Astrocyte (in vitro differentiated cells and primary cell): ENCODE measurements at regions not wholly inside any gene's neighbourhood (a gene's known extent, or its start where the extent isn't known, plus 50 kb on each side); places are given as distances from the start of the nearest gene placed in this dataset.

Source experiments
- DNase-seq: peaks from one replicate; pipeline ENCODE4 v3.0.0-alpha.2; 2010; ENCODE audit warnings: low read depth
- FAIRE-seq: peaks from 2 replicates; lab custom pipeline; 2011; peaks lifted over from hg19 to GRCh38; lab: Jason Lieb, UNC
- H2AFZ ChIP-seq: 2 replicates; pipeline ENCODE4 v1.6.0; 2012; ENCODE audit warnings: low read depth, low read length, inconsistent platforms
- H3K27ac ChIP-seq: 2 replicates; pipeline ENCODE4 v1.5.1; 2011; ENCODE audit warnings: low read depth, low read length, inconsistent platforms
- H3K27me3 ChIP-seq: 2 replicates; pipeline ENCODE4 v1.6.0; 2011; ENCODE audit warnings: low read length, inconsistent platforms; ENCODE audit not compliant: insufficient read depth
- H3K36me3 ChIP-seq: 2 replicates; pipeline ENCODE4 v1.5.1; 2011; ENCODE audit warnings: low read length, inconsistent platforms; ENCODE audit not compliant: insufficient read depth
- H3K4me1 ChIP-seq: 2 replicates; pipeline ENCODE4 v1.5.1; 2011; ENCODE audit warnings: low read length, inconsistent platforms; ENCODE audit not compliant: insufficient read depth
- H3K4me2 ChIP-seq: 2 replicates; pipeline ENCODE4 v1.6.0; 2012; ENCODE audit warnings: low read length, inconsistent platforms
- H3K4me3 ChIP-seq: 2 replicates; pipeline ENCODE4 v1.5.1; 2011; ENCODE audit warnings: low read depth, mild to moderate bottlenecking, low read length, inconsistent platforms; ENCODE audit not compliant: insufficient read depth
- H3K79me2 ChIP-seq: 2 replicates; pipeline ENCODE4 v1.6.0; 2012; ENCODE audit warnings: mild to moderate bottlenecking, low read length, inconsistent platforms; ENCODE audit not compliant: insufficient read depth
- H3K9ac ChIP-seq: 2 replicates; pipeline ENCODE4 v1.6.0; 2012; ENCODE audit warnings: mild to moderate bottlenecking, low read length, inconsistent platforms
- H3K9me3 ChIP-seq: 2 replicates; pipeline ENCODE4 v1.5.1; 2012; ENCODE audit warnings: low read depth, mild to moderate bottlenecking, low read length, inconsistent platforms; ENCODE audit not compliant: insufficient read depth
- H4K20me1 ChIP-seq: 2 replicates; pipeline ENCODE4 v1.6.0; 2012; ENCODE audit warnings: low read length, inconsistent platforms; ENCODE audit not compliant: insufficient read depth
- H3K27ac Mint-ChIP-seq: one replicate; pipeline ENCODE4 v1.8.0; 2021; ENCODE audit warnings: mild to moderate bottlenecking, mixed read lengths; ENCODE audit not compliant: unreplicated experiment
- H3K27me3 Mint-ChIP-seq: one replicate; pipeline ENCODE4 v1.8.0; 2021; ENCODE audit warnings: low read depth, mixed read lengths; ENCODE audit not compliant: unreplicated experiment
- H3K36me3 Mint-ChIP-seq: one replicate; pipeline ENCODE4 v1.8.0; 2021; ENCODE audit warnings: low read depth, mixed read lengths; ENCODE audit not compliant: unreplicated experiment
- H3K4me1 Mint-ChIP-seq: one replicate; pipeline ENCODE4 v1.8.0; 2021; ENCODE audit warnings: low read depth, mixed read lengths; ENCODE audit not compliant: unreplicated experiment
- H3K4me3 Mint-ChIP-seq: one replicate; pipeline ENCODE4 v1.8.0; 2021; ENCODE audit warnings: mild to moderate bottlenecking, moderate library complexity, mixed read lengths; ENCODE audit not compliant: unreplicated experiment
- H3K9me3 Mint-ChIP-seq: one replicate; pipeline ENCODE4 v1.8.0; 2021; ENCODE audit warnings: mild to moderate bottlenecking, mixed read lengths; ENCODE audit not compliant: unreplicated experiment
- CTCF ChIP-seq: IDR thresholded peaks from 2 replicates; pipeline ENCODE4 v1.5.1; 2011; ENCODE audit warnings: low read depth, mild to moderate bottlenecking, inconsistent platforms, low read length, moderate library complexity; ENCODE audit not compliant: insufficient read depth
- EZH2 ChIP-seq: IDR thresholded peaks from 2 replicates; pipeline ENCODE4 v1.6.1; 2012; ENCODE audit warnings: mild to moderate bottlenecking, low read length, inconsistent platforms; ENCODE audit not compliant: insufficient read depth

GRCh38 chr5:141797425-141797824 lies 80.8 kb downstream of the PCDH1 start:
- no peak for DNase-seq
- H3K4me3 ChIP-seq: no peak overlapping the region
- H3K4me2 ChIP-seq: no peak overlapping the region
- no peaks in the 10 kb centered on the region for H4K20me1 ChIP-seq
- no peak for FAIRE-seq
- Mint-ChIP-seq H3K27ac (no peak overlapping the region), H3K4me3 (peak overlapping the region; percentile 15), H3K27me3 (peaks cover 34% of the 10 kb centered on the region), H3K9me3 (no peaks in the 10 kb centered on the region), H3K36me3 (peaks cover 2% of the 10 kb centered on the region), H3K4me1 (no peaks in the 10 kb centered on the region)
- no peaks in the 10 kb centered on the region for H3K36me3 ChIP-seq
- peaks cover 4% of the 10 kb centered on the region for H3K27me3 ChIP-seq
- H3K79me2 ChIP-seq: no peaks in the 10 kb centered on the region
- no peak overlapping the region for H2AFZ ChIP-seq
- no peaks in the 10 kb centered on the region for H3K4me1 ChIP-seq
- H3K27ac ChIP-seq: no peak overlapping the region
- TF ChIP-seq EZH2 (no peak), CTCF (no peak)
- H3K9me3 ChIP-seq: no peaks in the 10 kb centered on the region
- H3K9ac ChIP-seq: no peak overlapping the region

- H3K27me3 Mint-ChIP-seq: peaks cover 38% of the 10 kb centered on the region
- DNase-seq (no peak), FAIRE-seq (no peak)
- no peak overlapping the region for H3K9ac ChIP-seq
- no peaks in the 10 kb centered on the region for H3K9me3 ChIP-seq
- no peaks in the 10 kb centered on the region for H4K20me1 ChIP-seq
- H3K27ac ChIP-seq: no peak overlapping the region
- no peak overlapping the region for H3K4me2 ChIP-seq
- no peak overlapping the region for H3K4me3 Mint-ChIP-seq
- H3K4me1 ChIP-seq: no peaks in the 10 kb centered on the region
- H3K4me3 ChIP-seq: no peak overlapping the region
- H3K79me2 ChIP-seq: no peaks in the 10 kb centered on the region
- no peak overlapping the region for H3K27ac Mint-ChIP-seq
- peaks cover 4% of the 10 kb centered on the region for H3K36me3 Mint-ChIP-seq
- H3K4me1 Mint-ChIP-seq: no peaks in the 10 kb centered on the region
- TF ChIP-seq EZH2 (no peak), CTCF (no peak)
- peaks cover 6% of the 10 kb centered on the region for H3K9me3 Mint-ChIP-seq
- no peak overlapping the region for H2AFZ ChIP-seq
- no peaks in the 10 kb centered on the region for H3K36me3 ChIP-seq
- peaks cover 2% of the 10 kb centered on the region for H3K27me3 ChIP-seq
Observed at GRCh38 chr5:141795421-141795820, 82.8 kb downstream of the PCDH1 start.

GRCh38 chr5:141793881-141794280 lies 84.3 kb downstream of the PCDH1 start:
- Histone ChIP-seq H3K27ac (no peak overlapping the region), H3K27me3 (peaks cover 8% of the 10 kb centered on the region), H3K9me3 (no peaks in the 10 kb centered on the region), H3K9ac (no peak overlapping the region), H3K79me2 (no peaks in the 10 kb centered on the region), H4K20me1 (no peaks in the 10 kb centered on the region), H3K4me1 (no peaks in the 10 kb centered on the region), H3K36me3 (no peaks in the 10 kb centered on the region), H3K4me2 (no peak overlapping the region), H2AFZ (no peak overlapping the region), H3K4me3 (no peak overlapping the region)
- FAIRE-seq: no peak
- Mint-ChIP-seq H3K27ac (no peak overlapping the region), H3K27me3 (peaks cover 50% of the 10 kb centered on the region), H3K4me3 (no peak overlapping the region), H3K9me3 (peaks cover 9% of the 10 kb centered on the region), H3K36me3 (peaks cover 4% of the 10 kb centered on the region), H3K4me1 (peaks cover 1% of the 10 kb centered on the region)
- no peak for DNase-seq
- TF ChIP-seq EZH2 (no peak), CTCF (no peak)
